Hepatocyte (in vitro differentiated cells): ENCODE measurements at regions not wholly inside any gene's neighbourhood (a gene's known extent, or its start where the extent isn't known, plus 50 kb on each side); places are given as distances from the start of the nearest gene placed in this dataset.

ENCODE experiments used
- DNase-seq: peaks from one replicate; pipeline ENCODE4 v3.0.0-alpha.2; 2016; ENCODE audit warnings: low spot score
- H2AFZ ChIP-seq: fragments of 200-600 bp; sonication (generic); 2 replicates; pipeline ENCODE4 v1.6.0; 2016; ENCODE audit warnings: antibody characterized with exemption, mild to moderate bottlenecking
- H3K27ac ChIP-seq: fragments of 200-600 bp; sonication (generic); 2 replicates; pipeline ENCODE4 v1.5.1; 2016; ENCODE audit warnings: mild to moderate bottlenecking
- H3K27me3 ChIP-seq: fragments of 200-600 bp; sonication (generic); 2 replicates; pipeline ENCODE4 v1.6.1; 2016
- H3K36me3 ChIP-seq: fragments of 200-600 bp; sonication (generic); replicated peaks from 2 replicates; pipeline ENCODE4 v1.5.1; 2016; ENCODE audit warnings: low read depth; ENCODE audit not compliant: insufficient read depth
- H3K4me1 ChIP-seq: fragments of 200-600 bp; sonication (generic); 2 replicates; pipeline ENCODE4 v1.5.1; 2016; ENCODE audit warnings: mild to moderate bottlenecking, moderate library complexity; ENCODE audit not compliant: insufficient read depth
- H3K4me2 ChIP-seq: fragments of 200-600 bp; sonication (generic); 2 replicates; pipeline ENCODE4 v1.6.0; 2016
- H3K4me3 ChIP-seq: fragments of 200-600 bp; sonication (generic); 2 replicates; pipeline ENCODE4 v1.5.1; 2016; ENCODE audit warnings: mild to moderate bottlenecking
- H3K79me2 ChIP-seq: fragments of 200-600 bp; sonication (generic); 2 replicates; pipeline ENCODE4 v1.6.0; 2017; ENCODE audit warnings: mild to moderate bottlenecking
- H3K9me2 ChIP-seq: fragments of 200-600 bp; sonication (generic); replicated peaks from 2 replicates; pipeline ENCODE4 v1.6.0; 2017; ENCODE audit warnings: mild to moderate bottlenecking; ENCODE audit not compliant: insufficient read depth
- H3K9me3 ChIP-seq: fragments of 200-600 bp; sonication (generic); 2 replicates; pipeline ENCODE4 v1.5.1; 2016; ENCODE audit warnings: low read depth, mild to moderate bottlenecking
- H4K20me1 ChIP-seq: fragments of 200-600 bp; sonication (generic); 2 replicates; pipeline ENCODE4 v1.6.0; 2016; ENCODE audit warnings: mild to moderate bottlenecking; ENCODE audit not compliant: insufficient read depth, poor library complexity, severe bottlenecking
- CTCF ChIP-seq: fragments of 200-600 bp; sonication (generic); IDR thresholded peaks from 2 replicates; pipeline ENCODE4 v1.5.1; 2016; ENCODE audit warnings: antibody characterized with exemption, mild to moderate bottlenecking; ENCODE audit not compliant: poor library complexity
- EZH2 ChIP-seq: fragments of 200-600 bp; sonication (generic); IDR thresholded peaks from 2 replicates; pipeline ENCODE4 v1.6.1; 2016; ENCODE audit warnings: antibody characterized with exemption, mild to moderate bottlenecking, borderline replicate concordance
- EZH2phosphoT487 ChIP-seq: fragments of 200-600 bp; sonication (generic); IDR thresholded peaks from one replicate; pipeline ENCODE4 v1.6.1; 2018; ENCODE audit warnings: antibody characterized with exemption, mild to moderate bottlenecking, low read depth, moderate library complexity; ENCODE audit not compliant: unreplicated experiment, severe bottlenecking
- WGBS: methylation state at CpG from one replicate; pipeline ENCODE4 v1.1.6; 2016; ENCODE audit warnings: low lambda C conversion rate; ENCODE audit errors: missing lambda C conversion rate; 5-methylcytosine and 5-hydroxymethylcytosine counted together

GRCh38 chr14:36068777-36069534, 107.6 kb downstream of the PTCSC3 start:
- Histone ChIP-seq H3K27ac (no peak overlapping the region), H3K4me3 (no peak overlapping the region), H3K79me2 (no peaks in the 10 kb centered on the region), H3K9me3 (no peaks in the 10 kb centered on the region), H3K4me1 (no peaks in the 10 kb centered on the region), H3K27me3 (peaks cover 8% of the 10 kb centered on the region), H4K20me1 (no peaks in the 10 kb centered on the region), H3K36me3 (no peaks in the 10 kb centered on the region), H3K4me2 (no peak overlapping the region), H2AFZ (no peak overlapping the region), H3K9me2 (no peaks in the 10 kb centered on the region)
- 66% methylated on average over 11 of the region's 11 CpGs for WGBS
- no peak for DNase-seq
- TF ChIP-seq EZH2 (no peak), EZH2phosphoT487 (no peak), CTCF (no peak)

GRCh38 chr14:36067428-36068187, 108.9 kb downstream of the PTCSC3 start:
- WGBS: 63% methylated on average over 4 of the region's 4 CpGs
- no peaks in the 10 kb centered on the region for H3K79me2 ChIP-seq
- H4K20me1 ChIP-seq: no peaks in the 10 kb centered on the region
- H2AFZ ChIP-seq: no peak overlapping the region
- H3K27me3 ChIP-seq: peaks cover 8% of the 10 kb centered on the region
- no peaks in the 10 kb centered on the region for H3K9me3 ChIP-seq
- H3K27ac ChIP-seq: no peak overlapping the region
- no peaks in the 10 kb centered on the region for H3K9me2 ChIP-seq
- no peak for DNase-seq
- H3K4me2 ChIP-seq: no peak overlapping the region
- H3K36me3 ChIP-seq: no peaks in the 10 kb centered on the region
- H3K4me3 ChIP-seq: no peak overlapping the region
- no peak for TF ChIP-seq EZH2phosphoT487
- no peak for TF ChIP-seq EZH2
- no peak for TF ChIP-seq CTCF
- H3K4me1 ChIP-seq: no peaks in the 10 kb centered on the region

GRCh38 chr14:36066636-36067035, 109.9 kb downstream of the PTCSC3 start:
- no peak for DNase-seq
- 93% methylated on average over 4 of the region's 4 CpGs for WGBS
- no peaks in the 10 kb centered on the region for H3K9me3 ChIP-seq
- H3K79me2 ChIP-seq: no peaks in the 10 kb centered on the region
- H3K4me1 ChIP-seq: no peaks in the 10 kb centered on the region
- no peak for TF ChIP-seq EZH2phosphoT487
- no peak for TF ChIP-seq CTCF
- no peak for TF ChIP-seq EZH2
- no peak overlapping the region for H3K4me3 ChIP-seq
- H4K20me1 ChIP-seq: no peaks in the 10 kb centered on the region
- H2AFZ ChIP-seq: no peak overlapping the region
- H3K36me3 ChIP-seq: no peaks in the 10 kb centered on the region
- no peaks in the 10 kb centered on the region for H3K9me2 ChIP-seq
- no peak overlapping the region for H3K4me2 ChIP-seq
- peaks cover 8% of the 10 kb centered on the region for H3K27me3 ChIP-seq
- no peak overlapping the region for H3K27ac ChIP-seq
